GM12878 (cell line): ENCODE measurements at regions not wholly inside any gene's neighbourhood (a gene's known extent, or its start where the extent isn't known, plus 50 kb on each side); places are given as distances from the start of the nearest gene placed in this dataset.

Experiments
- ATAC-seq: fragments of 200-7000 bp; cut with Tn5 transposase; 3 replicates; pipeline ENCODE4 v1.9.1; 2020; ENCODE audit warnings: mild to moderate bottlenecking, moderate library complexity
- BruUV-seq: library from RNA; stranded (reverse); fragments of 400-500 nt; replicated peaks from 2 replicates; lab custom pipeline; 2021; lab: Mats Ljungman, UMichigan
- CTCF ChIA-PET: fragments of 300-600 bp; sonication (Branson Sonifier 250); formaldehyde crosslinking; extraction: SDS; loops from one replicate; lab custom pipeline; 2021; ENCODE audit warnings: inconsistent platforms; lab: Yijun Ruan, JAX
- POLR2A ChIA-PET: fragments of 350-600 bp; formaldehyde crosslinking; extraction: SDS; loops from one replicate; lab custom pipeline; 2021; ENCODE audit warnings: inconsistent platforms; lab: Charles Lee
- RAD21 ChIA-PET: fragments of 300-600 bp; sonication (Branson Sonifier 250); formaldehyde crosslinking; loops from one replicate; lab custom pipeline; 2023; ENCODE audit warnings: antibody characterized with exemption; ENCODE audit not compliant: unreplicated experiment; lab: Charles Lee
- SMC1A ChIA-PET: fragments of 300-600 bp; sonication (Branson Sonifier 250); formaldehyde crosslinking; loops from one replicate; lab custom pipeline; 2023; ENCODE audit not compliant: unreplicated experiment, uncharacterized antibody; lab: Charles Lee
- DNase-seq: peaks from one replicate; pipeline ENCODE4 v3.0.0-alpha.2; 2011; ENCODE audit warnings: low read depth, low spot score
- FAIRE-seq: peaks from 3 replicates; lab custom pipeline; 2011; peaks lifted over from hg19 to GRCh38; lab: Jason Lieb, UNC
- H2AFZ ChIP-seq: 2 replicates; pipeline ENCODE4 v1.6.0; 2011; ENCODE audit warnings: low read depth, low read length, control low read depth; ENCODE audit not compliant: control insufficient read depth
- H3K27ac ChIP-seq: 2 replicates; pipeline ENCODE4 v1.5.1; 2011; ENCODE audit warnings: control low read depth; ENCODE audit not compliant: control insufficient read depth, insufficient read depth
- H3K27me3 ChIP-seq, 2 experiments: replicated peaks in 1 of 2; 2 replicates each; pipeline versions ENCODE4 v1.6.0 to v1.6.1; 2011; ENCODE audit warnings: low read length in 1 of 2; ENCODE audit not compliant: control insufficient read depth in 2 of 2, insufficient read depth in 2 of 2
- H3K36me3 ChIP-seq, 2 experiments: 2 replicates each; pipeline ENCODE4 v1.5.1; 2011; ENCODE audit warnings: low read length in 1 of 2; ENCODE audit not compliant: control insufficient read depth in 2 of 2, insufficient read depth in 2 of 2
- H3K4me1 ChIP-seq: 2 replicates; pipeline ENCODE4 v1.6.1; 2011; ENCODE audit warnings: mild to moderate bottlenecking, low read length, moderate library complexity, mixed read lengths; ENCODE audit not compliant: control insufficient read depth, insufficient read depth
- H3K4me2 ChIP-seq: 2 replicates; pipeline ENCODE4 v1.6.0; 2011; ENCODE audit warnings: control low read depth; ENCODE audit not compliant: control insufficient read depth, insufficient read depth
- H3K4me3 ChIP-seq: fragments of 200-600 bp; sonication (generic); 2 replicates; pipeline ENCODE4 v1.5.1; 2016
- H3K79me2 ChIP-seq: 2 replicates; pipeline ENCODE4 v1.6.0; 2011; ENCODE audit warnings: low read length; ENCODE audit not compliant: control insufficient read depth, insufficient read depth
- H3K9ac ChIP-seq: 2 replicates; pipeline ENCODE4 v1.8.0; 2011; ENCODE audit warnings: low read length, control low read depth, mixed read lengths; ENCODE audit not compliant: control insufficient read depth, insufficient read depth
- H3K9me3 ChIP-seq: replicated peaks from 3 replicates; pipeline ENCODE4 v1.5.1; 2011; ENCODE audit warnings: mild to moderate bottlenecking, low read length; ENCODE audit not compliant: control insufficient read depth, insufficient read depth
- H4K20me1 ChIP-seq: 2 replicates; pipeline ENCODE4 v1.6.0; 2011; ENCODE audit not compliant: control insufficient read depth, insufficient read depth
- ATF7 ChIP-seq: fragments of 450-650 bp; IDR thresholded peaks from 2 replicates; pipeline ENCODE4 v1.6.1; 2016; ENCODE audit warnings: low read depth, mild to moderate bottlenecking
- BHLHE40 ChIP-seq, 2 experiments: fragments of 450-650 bp in 1 of 2; IDR thresholded peaks; 2 replicates each; pipeline ENCODE4 v1.6.1; 2011 to 2017; ENCODE audit warnings: low read depth in 2 of 2, borderline replicate concordance in 1 of 2, improper control_type of control experiment in 1 of 2, low read length in 1 of 2, mild to moderate bottlenecking in 1 of 2
- DPF2 ChIP-seq: fragments of 450-650 bp; IDR thresholded peaks from 2 replicates; pipeline ENCODE4 v1.6.1; 2017; ENCODE audit warnings: mild to moderate bottlenecking
- IRF4 ChIP-seq: IDR thresholded peaks from 2 replicates; pipeline ENCODE4 v1.6.1; 2011; ENCODE audit warnings: low read depth, low read length
- JUNB ChIP-seq: IDR thresholded peaks from 2 replicates; pipeline ENCODE4 v1.6.1; 2016; ENCODE audit warnings: antibody characterized with exemption, mild to moderate bottlenecking
- JUND ChIP-seq: IDR thresholded peaks from 2 replicates; pipeline ENCODE4 v1.6.1; 2012; ENCODE audit warnings: low read depth, mild to moderate bottlenecking, low read length, improper control_type of control experiment, moderate library complexity
- KDM1A ChIP-seq: fragments of 200-600 bp; sonication (generic); IDR thresholded peaks from 2 replicates; pipeline ENCODE4 v1.6.1; 2016; ENCODE audit warnings: borderline replicate concordance
- MXI1 ChIP-seq: fragments of 150-350 bp; IDR thresholded peaks from 2 replicates; pipeline ENCODE4 v1.6.1; 2011; ENCODE audit warnings: low read depth, mild to moderate bottlenecking, inconsistent platforms, low read length, improper control_type of control experiment
- NRF1 ChIP-seq: conservative IDR thresholded peaks from 2 replicates; pipeline ENCODE4 v1.6.1; 2011; ENCODE audit warnings: mild to moderate bottlenecking, low read depth, low read length, improper control_type of control experiment
- REST ChIP-seq: IDR thresholded peaks from 2 replicates; pipeline ENCODE4 v1.6.1; 2012; ENCODE audit warnings: mild to moderate bottlenecking, low read depth, low read length
- SIX5 ChIP-seq: IDR thresholded peaks from 2 replicates; pipeline ENCODE4 v1.6.1; 2011; ENCODE audit warnings: mild to moderate bottlenecking, low read depth, low read length, moderate library complexity; ENCODE audit not compliant: severe bottlenecking
- SREBF2 ChIP-seq: IDR thresholded peaks from 2 replicates; pipeline ENCODE4 v1.6.1; 2012; ENCODE audit warnings: mild to moderate bottlenecking, low read length
- SRF ChIP-seq, 2 experiments: IDR thresholded peaks; 2 replicates each; pipeline ENCODE4 v1.6.1; 2011; ENCODE audit warnings: low read depth in 2 of 2, low read length in 2 of 2, mild to moderate bottlenecking in 1 of 2, moderate library complexity in 1 of 2
- SUPT20H ChIP-seq: IDR thresholded peaks from 2 replicates; pipeline ENCODE4 v1.6.1; 2011; ENCODE audit warnings: low read depth, mild to moderate bottlenecking, low read length, moderate library complexity, borderline replicate concordance; ENCODE audit not compliant: control insufficient read depth
- TCF3 ChIP-seq: IDR thresholded peaks from 2 replicates; pipeline ENCODE4 v1.6.1; 2012; ENCODE audit warnings: low read depth, mild to moderate bottlenecking, low read length, borderline replicate concordance; ENCODE audit not compliant: insufficient read depth
- ZSCAN29 ChIP-seq: fragments of 450-650 bp; IDR thresholded peaks from 2 replicates; pipeline ENCODE4 v1.6.1; 2017; ENCODE audit warnings: mild to moderate bottlenecking, moderate library complexity
- WGBS: methylation state at CpG from one replicate; pipeline ENCODE4 v1.1.6; 2016; ENCODE audit warnings: low lambda C conversion rate; ENCODE audit not compliant: insufficient replicate concordance, insufficient coverage; ENCODE audit errors: missing lambda C conversion rate; 5-methylcytosine and 5-hydroxymethylcytosine counted together
- in situ Hi-C: fragments of 300-500 bp; cut with MboI; formaldehyde crosslinking; loops from 9 replicates; pipeline ENCODE4 v1.14.3; 2018; ENCODE audit warnings: mixed read lengths
- intact Hi-C: fragments of 100-400 bp; cut with micrococcal nuclease; formaldehyde crosslinking; loops from one replicate; pipeline ENCODE4 v1.14.2; 2022; ENCODE audit not compliant: unreplicated experiment
- TF ChIP-seq, protein P1 (sequence below): fragments of 450-650 bp; formaldehyde crosslinking; IDR thresholded peaks from 2 replicates; pipeline ENCODE4 v1.4.0; 2022; ENCODE audit warnings: mild to moderate bottlenecking, moderate library complexity
- TF ChIP-seq, protein P2 (sequence below): fragments of 450-650 bp; IDR thresholded peaks from 2 replicates; pipeline ENCODE4 v1.6.1; 2017; ENCODE audit warnings: borderline replicate concordance

- WGBS = 53% methylated on average over 5 of the region's 5 CpGs
- TF ChIP-seq JUNB (no peak), REST (no peak), SUPT20H (no peak), SREBF2 (no peak), MXI1 (no peak), DPF2 (no peak), SRF (IDR thresholded peaks at IDR 0.05; ENCODE audit: low read depth in 2 of 2, low read length in 2 of 2) (no peak), KDM1A (no peak), ZSCAN29 (no peak), IRF4 (no peak), TCF3 (no peak), NRF1 (no peak), BHLHE40 (IDR thresholded peaks at IDR 0.05; ENCODE audit: borderline replicate concordance in 1 of 2, low read depth in 2 of 2, low read length in 1 of 2) (no peak), ATF7 (no peak), JUND (no peak), SIX5 (no peak)
- TF ChIP-seq, protein P1, sequence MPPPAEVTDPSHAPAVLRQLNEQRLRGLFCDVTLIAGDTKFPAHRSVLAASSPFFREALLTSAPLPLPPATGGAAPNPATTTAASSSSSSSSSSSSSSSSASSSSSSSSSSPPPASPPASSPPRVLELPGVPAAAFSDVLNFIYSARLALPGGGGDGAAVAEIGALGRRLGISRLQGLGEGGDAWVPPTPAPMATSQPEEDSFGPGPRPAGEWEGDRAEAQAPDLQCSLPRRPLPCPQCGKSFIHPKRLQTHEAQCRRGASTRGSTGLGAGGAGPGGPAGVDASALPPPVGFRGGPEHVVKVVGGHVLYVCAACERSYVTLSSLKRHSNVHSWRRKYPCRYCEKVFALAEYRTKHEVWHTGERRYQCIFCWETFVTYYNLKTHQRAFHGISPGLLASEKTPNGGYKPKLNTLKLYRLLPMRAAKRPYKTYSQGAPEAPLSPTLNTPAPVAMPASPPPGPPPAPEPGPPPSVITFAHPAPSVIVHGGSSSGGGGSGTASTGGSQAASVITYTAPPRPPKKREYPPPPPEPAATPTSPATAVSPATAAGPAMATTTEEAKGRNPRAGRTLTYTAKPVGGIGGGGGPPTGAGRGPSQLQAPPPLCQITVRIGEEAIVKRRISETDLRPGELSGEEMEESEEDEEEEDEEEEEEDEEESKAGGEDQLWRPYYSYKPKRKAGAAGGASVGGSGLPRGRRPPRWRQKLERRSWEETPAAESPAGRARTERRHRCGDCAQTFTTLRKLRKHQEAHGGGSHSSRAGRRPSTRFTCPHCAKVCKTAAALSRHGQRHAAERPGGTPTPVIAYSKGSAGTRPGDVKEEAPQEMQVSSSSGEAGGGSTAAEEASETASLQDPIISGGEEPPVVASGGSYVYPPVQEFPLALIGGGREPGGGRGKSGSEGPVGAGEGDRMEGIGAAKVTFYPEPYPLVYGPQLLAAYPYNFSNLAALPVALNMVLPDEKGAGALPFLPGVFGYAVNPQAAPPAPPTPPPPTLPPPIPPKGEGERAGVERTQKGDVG (CRISPR knock-in tag) = no peak
- TF ChIP-seq, protein P2, sequence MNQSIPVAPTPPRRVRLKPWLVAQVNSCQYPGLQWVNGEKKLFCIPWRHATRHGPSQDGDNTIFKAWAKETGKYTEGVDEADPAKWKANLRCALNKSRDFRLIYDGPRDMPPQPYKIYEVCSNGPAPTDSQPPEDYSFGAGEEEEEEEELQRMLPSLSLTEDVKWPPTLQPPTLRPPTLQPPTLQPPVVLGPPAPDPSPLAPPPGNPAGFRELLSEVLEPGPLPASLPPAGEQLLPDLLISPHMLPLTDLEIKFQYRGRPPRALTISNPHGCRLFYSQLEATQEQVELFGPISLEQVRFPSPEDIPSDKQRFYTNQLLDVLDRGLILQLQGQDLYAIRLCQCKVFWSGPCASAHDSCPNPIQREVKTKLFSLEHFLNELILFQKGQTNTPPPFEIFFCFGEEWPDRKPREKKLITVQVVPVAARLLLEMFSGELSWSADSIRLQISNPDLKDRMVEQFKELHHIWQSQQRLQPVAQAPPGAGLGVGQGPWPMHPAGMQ = no peak
- no peak for ATAC-seq
- intact Hi-C loops = no loop called here
- Histone ChIP-seq H3K79me2 (no peaks in the 10 kb centered on the region), H3K9me3 (peaks cover 5% of the 10 kb centered on the region; the same call in 1 of the 3 replicates), H3K27me3 (no peaks in the 10 kb centered on the region), H3K36me3 (no peaks in the 10 kb centered on the region), H3K9ac (no peak overlapping the region), H4K20me1 (no peaks in the 10 kb centered on the region), H3K4me1 (peaks cover 6% of the 10 kb centered on the region), H3K4me3 (no peak overlapping the region), H2AFZ (no peak overlapping the region), H3K27ac (no peak overlapping the region), H3K4me2 (no peak overlapping the region)
- no peak for DNase-seq
- SMC1A ChIA-PET = interaction anchor here (1.2 kb wide), 1 partner anchor 15 kb away, joined by 3 read pairs; no protein-coding TSS in a partner anchor
- RAD21 ChIA-PET = interaction anchor here (0.6 kb wide), 1 partner anchor 84 kb away, joined by 3 read pairs; no protein-coding TSS in a partner anchor
- in situ Hi-C loops = no loop called here
- POLR2A ChIA-PET = no interaction called here
- no peak for FAIRE-seq
- CTCF ChIA-PET = no interaction called here
- BruUV-seq = no TSS peak
Measured at GRCh38 chr6:163839296-163839695, 424.8 kb downstream of the QKI start.
